Muscle of leg (tissue), 3 donors: ENCODE measurements at regions not wholly inside any gene's neighbourhood (a gene's known extent, or its start where the extent isn't known, plus 50 kb on each side); places are given as distances from the start of the nearest gene placed in this dataset.

Experiments used
- DNase-seq: peaks from one replicate; pipeline ENCODE4 v3.0.0; 2013
- H3K27ac ChIP-seq: one replicate; pipeline ENCODE4 v1.5.1; 2013; ENCODE audit warnings: mild to moderate bottlenecking, low read length, control low read depth
- H3K27me3 ChIP-seq: one replicate; pipeline ENCODE4 v1.6.1; 2013; ENCODE audit warnings: low read length; ENCODE audit not compliant: control insufficient read depth, insufficient read depth
- H3K36me3 ChIP-seq: one replicate; pipeline ENCODE4 v1.6.1; 2013; ENCODE audit warnings: low read length; ENCODE audit not compliant: control insufficient read depth, insufficient read depth
- H3K4me1 ChIP-seq: one replicate; pipeline ENCODE4 v1.6.1; 2013; ENCODE audit warnings: low read length; ENCODE audit not compliant: control insufficient read depth, insufficient read depth
- H3K4me3 ChIP-seq: one replicate; pipeline ENCODE4 v1.5.1; 2013; ENCODE audit warnings: low read length, control low read depth
- H3K9me3 ChIP-seq: replicated peaks from 2 replicates; pipeline ENCODE4 v1.6.1; 2013; ENCODE audit warnings: low read depth, low read length; ENCODE audit not compliant: control insufficient read depth
- WGBS: methylation state at CpG from one replicate; pipeline ENCODE4 v1.1.5; 2013; ENCODE audit warnings: missing lambda C conversion rate; ENCODE audit not compliant: insufficient coverage; 5-methylcytosine and 5-hydroxymethylcytosine counted together

DNA sequence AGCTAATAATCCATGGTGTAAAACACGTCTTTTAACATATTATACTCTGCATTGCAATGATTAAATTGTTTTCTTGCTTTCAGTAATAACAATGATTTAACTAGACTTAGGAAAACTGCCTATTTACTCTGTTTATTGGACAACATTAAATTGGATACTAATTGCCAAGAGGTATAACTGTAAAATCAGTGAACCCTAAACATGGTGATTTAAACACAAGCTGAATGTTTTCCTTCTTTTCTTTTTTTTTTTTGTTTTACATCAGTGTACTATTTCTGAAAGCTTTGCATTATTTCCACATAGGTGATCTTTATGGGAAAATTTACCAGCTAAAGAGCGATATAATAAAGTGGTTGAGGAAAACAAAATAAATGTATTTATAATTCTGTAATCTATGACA, 276.7 kb downstream of the PCDH7 start:
- Histone ChIP-seq H3K36me3 (no peaks in the 10 kb centered on the region), H3K27ac (no peak overlapping the region), H3K27me3 (no peaks in the 10 kb centered on the region), H3K4me1 (no peaks in the 10 kb centered on the region), H3K9me3 (no peaks in the 10 kb centered on the region), H3K4me3 (no peak overlapping the region)
- DNase-seq = no peak
- no CpG with 5 or more reads among the region's 2 CpGs for WGBS

DNA sequence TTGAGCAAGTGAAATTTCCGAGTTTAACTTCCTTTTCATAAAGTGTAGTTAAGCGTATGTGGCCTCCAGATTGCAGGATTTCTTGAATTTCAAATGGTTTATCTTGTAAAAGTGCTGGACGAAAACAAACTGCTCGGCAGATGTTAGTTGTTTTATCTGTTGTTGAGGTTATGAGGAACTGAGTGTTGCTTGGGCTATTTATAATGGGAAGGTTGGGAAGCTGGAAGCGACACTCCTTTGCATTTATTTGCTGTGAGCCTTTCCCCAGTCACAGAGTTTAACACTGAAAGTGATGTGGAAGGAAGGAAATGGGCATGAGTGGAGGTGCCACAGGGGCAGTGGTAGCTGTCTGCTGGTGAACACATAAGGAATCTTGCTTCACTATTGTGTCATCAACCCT, 284.9 kb downstream of the PCDH7 start:
- Histone ChIP-seq H3K4me1 (no peaks in the 10 kb centered on the region), H3K9me3 (no peaks in the 10 kb centered on the region), H3K4me3 (no peak overlapping the region), H3K36me3 (no peaks in the 10 kb centered on the region), H3K27ac (no peak overlapping the region), H3K27me3 (no peaks in the 10 kb centered on the region)
- DNase-seq = no peak
- WGBS = 87% methylated on average over 4 of the region's 5 CpGs

DNA sequence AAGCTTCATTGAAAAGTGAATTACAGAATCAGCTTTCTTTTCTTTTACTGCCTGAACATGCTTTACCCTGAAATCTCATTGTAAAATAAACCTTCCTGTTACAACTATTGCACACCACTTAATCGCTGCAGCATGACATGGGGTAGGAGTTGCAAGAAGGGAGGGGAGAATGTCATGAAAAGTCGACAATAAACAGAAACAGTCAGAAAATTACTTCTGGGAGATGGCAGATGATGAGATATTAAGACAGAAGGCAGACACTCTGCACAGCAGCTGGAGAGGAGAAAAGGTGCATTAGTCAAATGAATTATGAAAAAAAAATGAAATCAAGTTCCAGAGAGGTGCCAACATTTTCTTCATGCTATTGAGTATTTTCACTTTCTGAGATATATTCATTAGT, 287.7 kb downstream of the PCDH7 start:
- WGBS = 33% methylated on average over 1 of the region's 2 CpGs
- Histone ChIP-seq H3K9me3 (no peaks in the 10 kb centered on the region), H3K27me3 (no peaks in the 10 kb centered on the region), H3K4me3 (no peak overlapping the region), H3K4me1 (no peaks in the 10 kb centered on the region), H3K36me3 (no peaks in the 10 kb centered on the region), H3K27ac (no peak overlapping the region)
- DNase-seq = no peak

DNA sequence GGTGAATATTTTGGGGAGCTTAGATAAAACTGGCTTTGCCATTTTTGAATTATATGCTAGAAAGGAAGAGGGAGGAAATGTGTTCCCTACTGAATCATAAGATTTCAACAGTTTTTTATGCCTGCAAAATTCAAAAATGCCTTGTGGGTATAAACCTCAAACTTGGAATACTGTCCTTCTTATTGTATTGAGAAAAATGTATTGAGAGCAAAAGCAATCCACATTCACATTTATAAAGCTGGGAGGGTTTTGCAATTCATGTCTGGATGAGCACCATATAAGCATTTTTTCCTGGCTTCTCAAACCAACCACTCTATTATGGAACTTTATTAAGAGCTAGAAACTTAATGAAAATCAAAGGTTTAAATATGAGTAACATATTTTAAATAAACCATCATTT, 289.8 kb downstream of the PCDH7 start:
- Histone ChIP-seq H3K27me3 (no peaks in the 10 kb centered on the region), H3K27ac (no peak overlapping the region), H3K9me3 (no peaks in the 10 kb centered on the region), H3K4me3 (no peak overlapping the region), H3K4me1 (no peaks in the 10 kb centered on the region), H3K36me3 (no peaks in the 10 kb centered on the region)
- no peak for DNase-seq

DNA sequence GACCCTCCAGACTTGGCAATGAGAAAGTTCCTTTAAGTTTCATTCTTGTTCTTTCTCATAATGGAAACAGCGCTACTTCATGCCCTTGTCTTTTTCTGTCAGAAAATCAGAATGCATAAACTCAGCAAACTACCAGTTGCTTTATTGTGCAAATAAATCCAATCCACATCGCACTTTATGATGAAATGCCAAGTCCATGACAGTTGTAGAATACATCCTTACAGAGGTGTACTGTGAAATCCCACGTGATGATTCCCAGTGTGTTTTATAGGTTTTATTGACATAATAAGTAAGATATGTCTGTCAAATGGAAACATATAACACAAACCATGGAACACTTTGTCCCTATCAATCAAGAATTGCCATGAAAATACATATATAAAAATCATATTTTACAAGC, 295.0 kb downstream of the PCDH7 start:
- H3K4me1 ChIP-seq = no peaks in the 10 kb centered on the region
- H3K4me3 ChIP-seq = no peak overlapping the region
- no CpG with 5 or more reads among the region's 3 CpGs for WGBS
- no peak overlapping the region for H3K27ac ChIP-seq
- no peak for DNase-seq
- H3K9me3 ChIP-seq = no peaks in the 10 kb centered on the region
- H3K27me3 ChIP-seq = no peaks in the 10 kb centered on the region
- H3K36me3 ChIP-seq = no peaks in the 10 kb centered on the region

DNA sequence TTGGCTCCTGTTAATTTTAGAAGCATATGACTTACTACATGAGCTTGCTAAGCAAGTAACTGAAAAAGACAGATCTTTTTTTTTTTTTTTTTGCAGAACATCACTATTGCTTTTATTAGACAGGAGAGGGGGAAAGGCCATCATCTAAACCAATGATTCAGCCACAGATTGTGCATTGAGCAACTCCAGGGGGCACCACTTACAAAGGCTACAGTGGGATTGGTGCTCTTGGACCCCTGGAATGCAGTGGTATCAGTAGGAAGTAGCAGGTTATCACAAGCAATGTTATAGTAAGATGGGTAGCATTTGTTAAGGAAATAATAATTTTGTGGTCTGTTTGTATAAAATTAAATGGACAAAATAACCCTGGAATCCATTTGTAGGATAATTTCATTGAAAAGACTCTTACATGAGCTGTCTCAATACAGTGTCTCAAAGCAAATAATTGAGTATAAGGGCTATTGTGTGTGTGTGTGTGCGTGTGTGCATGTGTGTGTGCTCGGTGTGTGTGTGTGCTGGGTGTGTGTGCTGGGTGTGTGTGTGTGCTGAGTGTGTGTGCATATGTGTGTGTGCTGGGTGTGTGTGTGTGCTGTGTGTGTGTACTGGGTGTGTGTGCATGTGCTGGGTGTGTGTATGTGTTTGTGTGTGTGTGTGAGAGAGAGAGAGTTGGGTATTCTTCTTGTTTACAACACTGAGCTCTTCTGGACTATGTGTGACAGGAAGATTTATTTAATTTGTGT, 296.3 kb downstream of the PCDH7 start:
- Histone ChIP-seq H3K36me3 (no peaks in the 10 kb centered on the region), H3K27ac (no peak overlapping the region), H3K27me3 (no peaks in the 10 kb centered on the region), H3K4me3 (no peak overlapping the region), H3K9me3 (no peaks in the 10 kb centered on the region), H3K4me1 (no peaks in the 10 kb centered on the region)
- 90% methylated on average over 2 of the region's 2 CpGs for WGBS
- no peak for DNase-seq

DNA sequence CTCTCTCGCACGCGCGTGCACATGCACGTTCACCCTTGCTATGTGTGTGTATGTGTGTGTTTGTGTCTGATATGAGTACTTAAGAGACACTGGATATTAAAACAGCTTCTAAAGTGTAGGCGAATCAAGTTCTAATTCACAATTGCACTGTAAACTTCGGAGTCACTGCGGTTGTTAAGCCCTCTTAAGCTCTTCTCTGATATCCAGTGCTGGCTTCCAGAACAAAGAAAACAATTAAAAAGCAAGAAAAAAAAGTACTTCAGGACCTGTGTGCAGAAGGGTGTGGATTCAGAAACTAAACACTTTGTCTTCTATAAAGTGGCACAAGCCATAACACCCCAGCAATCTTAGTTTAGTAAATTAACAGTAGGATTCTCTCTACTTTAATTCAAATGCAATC, 300.2 kb downstream of the PCDH7 start:
- H3K27ac ChIP-seq = no peak overlapping the region
- H3K4me3 ChIP-seq = no peak overlapping the region
- no peaks in the 10 kb centered on the region for H3K36me3 ChIP-seq
- no peaks in the 10 kb centered on the region for H3K9me3 ChIP-seq
- no peaks in the 10 kb centered on the region for H3K27me3 ChIP-seq
- no peaks in the 10 kb centered on the region for H3K4me1 ChIP-seq
- DNase-seq = no peak
- no CpG with 5 or more reads among the region's 8 CpGs for WGBS

DNA sequence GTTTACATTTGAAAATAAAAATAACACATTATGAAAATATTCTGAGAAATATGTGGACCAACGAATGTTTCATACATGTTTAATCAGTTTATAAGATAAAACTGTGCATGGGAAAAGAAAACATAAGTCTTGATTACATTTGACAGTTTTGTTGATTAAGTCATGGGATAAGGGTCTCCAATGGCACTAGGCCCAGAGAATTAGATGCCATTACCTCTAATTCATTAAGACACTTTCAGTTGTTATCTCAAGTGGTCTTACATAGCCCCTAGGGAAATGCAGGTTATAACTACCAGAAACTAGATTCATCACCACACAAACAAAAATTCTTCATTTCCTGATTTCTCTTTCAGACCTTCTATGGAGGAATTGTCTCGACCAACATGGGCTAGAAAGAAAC, 300.8 kb downstream of the PCDH7 start:
- no peaks in the 10 kb centered on the region for H3K36me3 ChIP-seq
- H3K27me3 ChIP-seq = no peaks in the 10 kb centered on the region
- no peak for DNase-seq
- no peaks in the 10 kb centered on the region for H3K9me3 ChIP-seq
- no peak overlapping the region for H3K27ac ChIP-seq
- no peaks in the 10 kb centered on the region for H3K4me1 ChIP-seq
- no CpG with 5 or more reads among the region's 2 CpGs for WGBS
- no peak overlapping the region for H3K4me3 ChIP-seq

DNA sequence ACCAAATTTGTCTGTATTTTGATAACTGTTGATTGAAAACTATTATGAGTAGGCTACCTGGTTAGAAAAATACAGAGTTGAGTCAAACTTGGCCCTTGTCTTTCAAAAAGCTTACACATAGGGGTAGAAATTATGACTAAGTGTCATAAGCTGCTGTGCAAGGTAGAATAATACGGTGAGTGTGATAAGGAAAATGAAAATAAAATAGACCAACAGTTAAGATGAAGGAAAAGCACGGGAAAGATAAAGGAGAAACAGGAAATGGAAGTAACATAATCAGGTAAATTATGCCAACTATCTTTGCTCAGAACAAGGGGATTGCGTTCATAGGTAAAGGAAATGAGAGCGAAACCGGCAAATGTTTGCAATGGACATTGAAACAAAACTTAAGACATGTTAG, 302.5 kb downstream of the PCDH7 start:
- Histone ChIP-seq H3K9me3 (no peaks in the 10 kb centered on the region), H3K27ac (no peak overlapping the region), H3K27me3 (no peaks in the 10 kb centered on the region), H3K36me3 (no peaks in the 10 kb centered on the region), H3K4me1 (no peaks in the 10 kb centered on the region), H3K4me3 (no peak overlapping the region)
- WGBS = 100% methylated on average over 3 of the region's 5 CpGs
- DNase-seq = no peak

DNA sequence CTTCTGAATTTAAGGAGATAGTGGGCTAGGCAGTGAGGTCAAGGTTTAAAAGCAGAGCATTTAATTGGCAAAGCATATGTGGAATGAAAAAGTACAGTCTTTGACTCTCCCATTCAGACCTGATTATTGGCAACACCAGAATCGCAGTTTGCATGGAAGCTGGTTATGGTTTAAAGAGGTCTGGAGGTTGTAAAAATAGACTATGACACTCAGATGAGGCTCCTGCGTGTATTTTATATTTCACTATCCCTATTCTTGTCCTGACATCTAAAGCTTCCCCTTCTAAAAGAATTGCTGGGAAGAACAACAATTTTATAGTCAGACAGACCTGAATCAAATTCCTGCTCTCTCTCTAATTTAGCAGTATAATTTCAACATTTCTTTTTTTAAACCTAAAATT, 302.9 kb downstream of the PCDH7 start:
- no peaks in the 10 kb centered on the region for H3K4me1 ChIP-seq
- WGBS = no CpG with 5 or more reads among the region's 2 CpGs
- no peak overlapping the region for H3K27ac ChIP-seq
- no peaks in the 10 kb centered on the region for H3K9me3 ChIP-seq
- H3K27me3 ChIP-seq = no peaks in the 10 kb centered on the region
- no peak for DNase-seq
- H3K4me3 ChIP-seq = no peak overlapping the region
- no peaks in the 10 kb centered on the region for H3K36me3 ChIP-seq

DNA sequence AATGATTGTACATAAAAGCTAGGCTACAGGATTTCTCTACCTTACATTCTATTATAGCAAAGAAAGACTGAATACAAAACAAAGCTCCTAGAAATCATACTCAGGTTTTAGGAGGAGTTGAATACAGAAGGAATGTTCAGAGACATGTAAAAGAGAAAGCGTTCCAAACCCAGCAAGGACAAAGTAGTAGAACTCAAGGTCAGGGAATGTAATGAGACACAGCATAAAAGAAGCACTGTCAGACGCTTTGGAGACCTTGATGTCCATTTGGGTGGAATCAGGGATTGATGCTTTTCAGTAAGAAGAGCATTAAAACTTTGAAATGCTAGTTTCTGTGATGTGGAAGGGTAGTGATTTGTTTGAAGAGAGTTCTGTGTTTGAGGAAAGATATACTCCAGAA, 303.6 kb downstream of the PCDH7 start:
- 77% methylated on average over 2 of the region's 2 CpGs for WGBS
- Histone ChIP-seq H3K27ac (no peak overlapping the region), H3K27me3 (no peaks in the 10 kb centered on the region), H3K4me1 (no peaks in the 10 kb centered on the region), H3K9me3 (no peaks in the 10 kb centered on the region), H3K36me3 (no peaks in the 10 kb centered on the region), H3K4me3 (no peak overlapping the region)
- no peak for DNase-seq
